ENCODE measurements at regions not wholly inside any gene's neighbourhood (a gene's known extent, or its start where the extent isn't known, plus 50 kb on each side); places are given as distances from the start of the nearest gene placed in this dataset.

DNA sequence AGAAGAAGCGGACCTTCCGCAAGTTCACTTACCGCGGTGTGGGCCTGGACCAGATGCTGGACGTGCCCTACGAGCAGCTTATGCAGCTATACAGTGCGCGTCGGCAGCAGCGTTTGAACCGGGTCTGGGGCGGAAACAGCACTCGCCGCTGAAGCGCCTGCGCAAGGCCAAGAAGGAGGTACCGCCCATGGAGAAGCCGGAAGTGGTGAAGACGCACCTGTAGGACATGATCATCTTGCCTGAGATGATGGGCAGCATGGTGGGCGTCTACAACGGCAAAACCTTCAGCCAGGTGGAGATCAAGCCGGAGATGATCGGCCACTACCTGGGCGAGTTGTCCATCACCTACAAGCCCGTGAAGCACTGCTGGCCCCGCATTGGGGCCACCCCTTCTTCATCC is 390.4 kb upstream of the MEIS2 start:
- Mint-ChIP-seq H3K27ac (no peak overlapping the region), H3K4me3 (no peak overlapping the region), H3K9me3 (no peaks in the 10 kb centered on the region), H3K36me3 (ENCODE audit: low read depth) (no peaks in the 10 kb centered on the region), H3K4me1 (no peaks in the 10 kb centered on the region), H3K27me3 (ENCODE audit: low read depth) (no peaks in the 10 kb centered on the region)
- TF ChIP-seq, protein P1, sequence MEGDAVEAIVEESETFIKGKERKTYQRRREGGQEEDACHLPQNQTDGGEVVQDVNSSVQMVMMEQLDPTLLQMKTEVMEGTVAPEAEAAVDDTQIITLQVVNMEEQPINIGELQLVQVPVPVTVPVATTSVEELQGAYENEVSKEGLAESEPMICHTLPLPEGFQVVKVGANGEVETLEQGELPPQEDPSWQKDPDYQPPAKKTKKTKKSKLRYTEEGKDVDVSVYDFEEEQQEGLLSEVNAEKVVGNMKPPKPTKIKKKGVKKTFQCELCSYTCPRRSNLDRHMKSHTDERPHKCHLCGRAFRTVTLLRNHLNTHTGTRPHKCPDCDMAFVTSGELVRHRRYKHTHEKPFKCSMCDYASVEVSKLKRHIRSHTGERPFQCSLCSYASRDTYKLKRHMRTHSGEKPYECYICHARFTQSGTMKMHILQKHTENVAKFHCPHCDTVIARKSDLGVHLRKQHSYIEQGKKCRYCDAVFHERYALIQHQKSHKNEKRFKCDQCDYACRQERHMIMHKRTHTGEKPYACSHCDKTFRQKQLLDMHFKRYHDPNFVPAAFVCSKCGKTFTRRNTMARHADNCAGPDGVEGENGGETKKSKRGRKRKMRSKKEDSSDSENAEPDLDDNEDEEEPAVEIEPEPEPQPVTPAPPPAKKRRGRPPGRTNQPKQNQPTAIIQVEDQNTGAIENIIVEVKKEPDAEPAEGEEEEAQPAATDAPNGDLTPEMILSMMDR (IDR thresholded peaks at IDR 0.05; ENCODE audit: unreplicated experiment in 3 of 3): no peak

DNA sequence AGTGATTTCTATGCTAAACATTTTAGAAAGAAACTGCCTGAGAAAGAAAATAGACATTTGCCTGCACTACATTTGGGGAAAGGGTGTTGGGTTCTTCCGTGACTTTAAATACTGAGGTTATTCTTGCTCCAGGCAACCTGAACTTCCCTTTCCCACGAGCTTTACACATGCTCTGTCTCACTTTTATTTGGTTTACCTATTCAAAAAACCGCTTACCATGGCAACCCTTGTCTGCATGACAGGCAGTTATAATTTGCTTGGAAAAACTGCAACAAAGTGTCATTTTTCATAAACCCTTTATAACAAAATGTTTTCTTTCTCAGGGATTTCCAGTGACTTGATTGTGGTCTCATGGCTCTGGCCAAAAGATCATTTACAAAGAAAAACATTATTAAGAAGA is 416.3 kb upstream of the MEIS2 start:
- Mint-ChIP-seq H3K27ac (no peak overlapping the region), H3K27me3 (ENCODE audit: low read depth) (no peaks in the 10 kb centered on the region), H3K4me3 (no peak overlapping the region), H3K4me1 (no peaks in the 10 kb centered on the region), H3K36me3 (ENCODE audit: low read depth) (no peaks in the 10 kb centered on the region), H3K9me3 (no peaks in the 10 kb centered on the region)
- TF ChIP-seq, protein P1 (IDR thresholded peaks at IDR 0.05; ENCODE audit: unreplicated experiment in 3 of 3): no peak

DNA sequence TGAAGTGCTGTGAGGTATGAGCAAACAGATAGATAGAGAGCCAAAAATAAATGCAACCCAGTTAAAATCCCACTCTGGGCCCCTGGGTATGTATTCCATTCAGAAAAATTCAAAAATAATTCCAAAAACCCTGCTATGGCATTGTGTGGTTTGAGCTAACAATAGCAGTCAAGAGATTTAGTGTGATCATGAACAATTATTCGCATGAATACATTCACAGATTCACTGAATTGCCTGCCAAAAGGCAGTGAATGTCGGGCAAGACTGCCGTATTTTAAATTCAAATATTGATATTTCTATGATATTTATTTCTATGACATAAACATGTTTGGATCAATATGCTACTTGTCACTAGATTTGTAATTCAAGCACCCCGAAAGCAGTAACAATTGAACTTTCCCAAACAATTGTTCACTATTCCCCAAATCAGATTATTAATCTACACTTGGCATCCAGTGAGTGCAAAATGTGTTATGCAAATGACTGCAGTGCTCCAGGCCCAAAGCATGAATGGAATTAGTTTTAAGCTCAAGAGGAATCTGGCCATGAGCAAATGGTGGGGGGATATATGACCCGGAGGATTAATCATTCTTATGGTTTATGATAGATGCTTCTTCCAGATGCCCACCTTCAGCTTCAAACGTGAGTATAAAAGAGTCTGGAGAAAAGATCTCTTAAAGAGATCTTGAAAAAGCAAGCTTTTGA is 417.0 kb upstream of the MEIS2 start:
- no peak overlapping the region for H3K4me3 Mint-ChIP-seq
- no peaks in the 10 kb centered on the region for H3K4me1 Mint-ChIP-seq
- no peaks in the 10 kb centered on the region for H3K27me3 Mint-ChIP-seq (ENCODE audit: low read depth)
- H3K36me3 Mint-ChIP-seq (ENCODE audit: low read depth): no peaks in the 10 kb centered on the region
- no peak overlapping the region for H3K27ac Mint-ChIP-seq
- TF ChIP-seq, protein P1 (IDR thresholded peaks at IDR 0.05; ENCODE audit: unreplicated experiment in 3 of 3): no peak
- H3K9me3 Mint-ChIP-seq: no peaks in the 10 kb centered on the region

DNA sequence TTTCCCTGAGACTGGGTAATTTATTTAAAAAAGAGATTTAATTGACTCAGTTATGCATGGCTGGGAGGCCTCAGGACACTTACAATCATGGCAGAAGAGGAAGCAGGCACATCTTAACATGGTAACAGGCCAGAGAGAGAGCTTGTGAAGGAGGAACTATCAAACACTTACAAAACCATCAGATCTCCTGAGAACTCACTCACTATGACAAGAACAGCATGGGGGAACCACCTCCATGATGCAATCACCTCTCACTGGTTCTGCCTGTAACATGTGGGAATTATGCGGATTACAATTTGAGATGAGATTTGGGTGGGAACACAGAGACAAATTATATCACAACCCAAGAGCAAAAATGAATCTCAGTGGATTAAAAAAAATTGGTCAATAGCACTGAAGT is 416.0 kb upstream of the TMCO5A start:
- H3K36me3 Mint-ChIP-seq (ENCODE audit: low read depth): no peaks in the 10 kb centered on the region
- H3K27me3 Mint-ChIP-seq (ENCODE audit: low read depth): no peaks in the 10 kb centered on the region
- H3K27ac Mint-ChIP-seq: no peak overlapping the region
- no peak overlapping the region for H3K4me3 Mint-ChIP-seq
- peaks cover 5% of the 10 kb centered on the region for H3K9me3 Mint-ChIP-seq
- no peaks in the 10 kb centered on the region for H3K4me1 Mint-ChIP-seq
- TF ChIP-seq, protein P1 (IDR thresholded peaks at IDR 0.05; ENCODE audit: unreplicated experiment in 3 of 3): no peak

DNA sequence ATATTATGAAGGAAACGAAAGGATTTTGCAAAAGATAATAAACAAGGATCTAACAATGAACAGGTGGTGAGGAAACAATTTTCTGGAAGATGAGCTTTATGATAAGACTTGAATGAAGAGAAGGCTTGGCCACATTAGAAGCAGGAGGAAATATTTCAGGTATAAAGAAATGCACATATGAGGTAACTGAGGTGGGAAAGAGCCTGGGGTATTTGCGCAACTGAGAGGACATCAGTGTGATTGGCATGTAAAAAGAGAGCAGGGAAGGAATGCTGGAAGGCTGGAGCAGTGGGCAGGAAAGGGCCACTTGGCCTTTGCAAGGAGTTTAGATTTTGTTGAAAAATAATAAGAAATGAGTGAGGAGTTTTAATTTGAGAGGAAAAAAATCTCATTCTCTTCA is 414.4 kb upstream of the TMCO5A start:
- Mint-ChIP-seq H3K9me3 (peaks cover 5% of the 10 kb centered on the region), H3K4me1 (no peaks in the 10 kb centered on the region), H3K27ac (no peak overlapping the region), H3K4me3 (no peak overlapping the region), H3K27me3 (ENCODE audit: low read depth) (no peaks in the 10 kb centered on the region), H3K36me3 (ENCODE audit: low read depth) (no peaks in the 10 kb centered on the region)
- TF ChIP-seq, protein P1 (IDR thresholded peaks at IDR 0.05; ENCODE audit: unreplicated experiment in 3 of 3): no peak

DNA sequence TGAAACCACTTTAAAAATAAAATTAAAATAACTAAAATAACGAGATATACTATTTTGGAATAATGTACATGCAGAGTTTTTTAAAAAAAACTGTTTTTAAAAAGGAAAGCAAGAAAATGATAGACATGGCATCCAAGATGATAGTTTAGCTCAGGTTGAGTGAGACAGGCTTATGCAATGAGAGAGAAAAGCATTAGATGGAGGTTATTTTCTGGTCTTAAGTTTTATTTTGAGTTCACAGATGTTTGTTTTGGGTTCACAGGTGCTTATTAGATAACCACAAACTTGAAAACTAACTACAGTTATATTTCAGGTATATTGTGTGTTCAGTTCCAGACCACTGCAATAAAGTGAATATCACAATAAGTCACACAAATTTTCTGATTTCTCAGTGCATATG is 413.6 kb upstream of the TMCO5A start:
- H3K36me3 Mint-ChIP-seq (ENCODE audit: low read depth): no peaks in the 10 kb centered on the region
- no peak overlapping the region for H3K27ac Mint-ChIP-seq
- no peaks in the 10 kb centered on the region for H3K27me3 Mint-ChIP-seq (ENCODE audit: low read depth)
- H3K4me1 Mint-ChIP-seq: no peaks in the 10 kb centered on the region
- H3K9me3 Mint-ChIP-seq: peaks cover 5% of the 10 kb centered on the region
- H3K4me3 Mint-ChIP-seq: no peak overlapping the region
- TF ChIP-seq, protein P1 (IDR thresholded peaks at IDR 0.05; ENCODE audit: unreplicated experiment in 3 of 3): no peak

Data from nephron (organoid).